ENCODE measurements at regions not wholly inside any gene's neighbourhood (a gene's known extent, or its start where the extent isn't known, plus 50 kb on each side); places are given as distances from the start of the nearest gene placed in this dataset.
"Not testable (repeated sequence)": the region's sequence is repeated elsewhere in the genome, so short reads cannot be mapped to it uniquely, and the experiment has no call there.

DNA sequence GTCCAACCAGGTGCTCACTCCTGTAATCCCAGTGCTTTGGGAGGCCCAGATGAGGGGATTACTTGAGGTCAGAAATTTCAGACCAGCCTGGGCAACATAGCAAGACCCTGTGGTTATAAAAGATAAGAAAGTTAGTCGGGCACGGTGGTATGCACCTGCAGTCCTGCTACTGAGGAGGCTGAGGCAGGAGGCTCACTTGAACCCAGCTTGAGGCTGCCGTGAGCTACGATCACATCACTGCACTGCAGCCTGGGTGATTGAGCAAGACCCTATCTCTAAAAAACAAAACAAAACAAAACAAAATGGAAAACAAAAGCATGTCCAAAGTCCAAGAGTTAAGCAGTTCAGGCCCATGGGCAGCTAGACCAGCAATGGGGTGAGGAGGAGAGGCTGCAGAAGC, 143.2 kb downstream of the IRX5 start:
- no peak for DNase-seq

DNA sequence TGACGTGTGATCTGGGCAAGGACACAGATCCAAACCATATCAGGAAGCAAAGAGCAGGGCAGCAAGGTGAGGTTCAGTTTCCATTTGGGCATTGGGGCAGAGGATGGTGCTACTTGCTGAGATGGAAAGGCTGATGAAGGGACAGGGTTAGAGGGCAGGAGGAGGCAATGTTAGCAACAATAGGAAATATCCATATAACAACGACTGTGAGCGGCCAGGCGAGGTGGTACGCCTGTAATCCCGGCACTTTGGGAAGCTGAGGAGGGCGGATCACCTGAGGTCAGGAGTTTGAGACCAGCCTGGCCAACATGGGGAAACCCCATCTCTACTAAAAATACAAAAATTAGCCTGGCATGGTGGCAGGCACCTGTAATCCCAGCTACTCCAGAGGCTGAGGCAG, 144.5 kb downstream of the IRX5 start:
- not testable (repeated sequence) for DNase-seq

DNA sequence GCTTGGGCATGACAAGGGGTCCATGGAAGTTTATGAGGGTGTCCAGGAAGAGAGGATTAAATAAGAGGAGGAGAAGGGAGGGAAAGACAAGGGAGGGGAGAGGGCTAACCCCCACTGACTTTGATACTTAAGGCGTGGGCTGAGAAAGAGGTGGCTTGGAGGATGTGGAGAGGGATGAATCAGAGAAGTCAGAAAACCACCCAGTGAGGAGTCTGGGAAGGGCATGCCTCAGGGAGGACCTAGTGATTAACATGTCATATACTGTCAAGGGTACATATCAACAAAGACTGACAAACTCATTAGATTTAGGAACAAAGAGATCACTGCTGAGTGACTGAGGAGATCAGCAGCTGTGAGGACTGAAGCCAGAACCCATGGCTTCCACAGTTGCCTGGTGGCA, 145.4 kb downstream of the IRX5 start:
- no peak for DNase-seq

DNA sequence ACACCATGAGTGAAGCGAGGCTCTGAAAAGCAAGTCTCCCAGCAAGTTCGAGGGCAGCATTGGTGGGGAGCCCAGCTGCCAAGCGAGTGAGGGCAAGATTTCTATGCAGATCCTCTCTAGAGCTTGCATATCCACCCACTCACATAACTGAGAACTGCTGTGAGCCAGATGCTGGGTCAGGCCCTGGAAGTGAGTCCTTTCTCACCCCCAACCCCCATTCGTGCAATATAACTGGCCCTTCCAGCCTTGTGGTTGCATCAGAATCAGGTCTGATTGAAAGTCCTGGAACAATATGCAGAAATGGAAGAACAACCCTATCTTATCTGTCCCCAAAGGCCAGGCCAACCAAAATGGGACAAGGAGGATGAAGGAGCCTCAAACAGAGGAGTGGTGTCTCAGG, 146.6 kb downstream of the IRX5 start:
- no peak for DNase-seq

DNA sequence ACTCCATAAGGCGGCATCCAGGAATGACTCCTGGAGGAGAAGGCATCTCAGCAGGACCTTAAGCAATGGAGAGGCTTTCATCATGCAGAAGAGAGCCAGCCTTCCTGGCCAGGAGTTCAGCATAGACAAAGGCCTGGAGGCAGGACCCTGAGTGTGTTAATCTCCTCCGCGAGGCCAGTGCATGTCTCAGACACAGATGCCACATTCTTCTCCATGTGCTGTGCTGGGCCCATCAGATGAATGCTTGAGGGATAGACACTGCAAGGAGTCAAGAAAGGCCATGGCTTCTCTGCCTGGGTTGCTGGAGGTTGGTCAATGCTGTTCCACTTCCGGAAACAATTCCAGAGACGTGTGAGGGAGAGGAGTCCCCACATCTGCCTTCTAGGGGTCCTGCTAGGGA, 147.5 kb downstream of the IRX5 start:
- DNase-seq: no peak

DNA sequence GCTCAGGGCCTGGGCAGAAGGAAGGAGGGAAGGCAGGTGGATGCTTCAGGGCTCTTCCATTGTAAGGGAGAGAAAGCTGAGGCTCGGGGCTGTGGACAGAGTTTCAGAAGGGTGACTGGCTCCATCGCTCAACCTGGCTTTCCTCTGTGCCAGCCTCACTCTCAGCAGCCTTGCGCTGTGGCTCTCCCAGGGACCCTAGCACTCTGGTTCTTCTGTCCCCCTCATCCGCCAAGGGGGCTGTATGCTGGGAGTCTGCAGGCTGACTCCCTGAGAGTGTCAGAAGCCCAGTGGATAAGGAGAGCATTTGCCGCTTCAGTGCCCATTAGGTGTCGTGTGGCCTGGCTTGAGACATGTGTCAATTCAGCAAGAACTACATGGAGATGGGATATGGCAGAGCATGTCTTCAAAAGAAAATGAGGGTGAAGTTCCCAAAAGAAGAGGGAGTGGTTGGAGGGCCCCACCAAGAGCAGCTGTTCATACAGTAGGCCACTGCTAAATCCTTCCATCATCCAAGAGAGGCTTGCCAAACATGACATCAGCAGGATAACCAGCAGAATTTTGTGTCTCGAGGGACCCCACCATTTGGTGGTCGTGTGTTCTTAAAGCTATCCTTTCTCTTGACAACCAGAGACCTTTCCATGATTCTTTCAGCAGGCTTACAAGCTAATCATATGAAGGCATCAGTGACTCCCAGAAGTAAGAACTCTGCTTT, 148.2 kb downstream of the IRX5 start:
- no peak for DNase-seq

DNA sequence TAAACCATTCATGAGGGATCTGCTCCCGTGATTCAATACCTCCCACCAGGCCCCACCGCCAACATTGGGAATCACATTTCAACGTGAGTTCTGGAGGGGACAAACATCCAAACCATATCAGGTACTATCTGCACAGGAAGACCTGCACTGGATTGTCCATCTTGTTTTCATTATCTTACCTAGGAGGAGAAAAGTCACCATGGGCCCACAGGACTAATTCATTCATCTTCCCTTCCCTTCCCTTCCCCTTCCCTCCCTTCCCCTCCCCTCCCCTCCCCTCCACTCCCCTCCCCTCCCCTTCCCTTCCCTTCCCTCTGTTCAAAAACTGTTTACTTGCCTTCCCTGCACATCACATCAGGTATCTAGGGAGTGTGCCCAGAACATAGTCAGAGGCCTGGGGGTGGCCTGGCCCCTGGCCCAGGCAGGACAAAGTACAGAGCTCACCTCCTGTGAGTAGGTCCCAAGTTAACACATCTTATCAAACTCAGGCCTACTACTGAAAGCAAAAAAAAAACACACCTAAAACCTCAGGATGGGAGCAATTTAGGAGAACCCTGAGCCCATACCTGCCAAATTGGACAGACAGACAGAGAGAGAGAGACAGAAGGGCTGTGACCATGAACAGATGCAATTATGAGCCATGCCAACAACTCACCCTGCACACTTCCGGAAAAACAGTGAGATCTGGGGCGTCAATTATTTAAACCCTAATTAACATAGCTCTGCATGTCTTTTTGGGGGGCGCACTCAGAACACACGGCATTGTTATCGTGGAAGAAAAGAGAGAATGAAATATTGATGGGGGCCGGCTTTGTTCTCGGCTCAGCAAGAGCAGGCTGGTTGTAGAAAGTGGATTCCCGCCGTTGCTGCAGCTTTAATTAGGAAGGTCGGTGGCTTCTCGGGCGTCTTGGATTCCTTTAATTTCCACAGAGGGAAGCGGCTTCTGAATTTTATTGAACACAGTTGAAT, 151.2 kb downstream of the IRX5 start:
- DNase-seq: no peak

DNA sequence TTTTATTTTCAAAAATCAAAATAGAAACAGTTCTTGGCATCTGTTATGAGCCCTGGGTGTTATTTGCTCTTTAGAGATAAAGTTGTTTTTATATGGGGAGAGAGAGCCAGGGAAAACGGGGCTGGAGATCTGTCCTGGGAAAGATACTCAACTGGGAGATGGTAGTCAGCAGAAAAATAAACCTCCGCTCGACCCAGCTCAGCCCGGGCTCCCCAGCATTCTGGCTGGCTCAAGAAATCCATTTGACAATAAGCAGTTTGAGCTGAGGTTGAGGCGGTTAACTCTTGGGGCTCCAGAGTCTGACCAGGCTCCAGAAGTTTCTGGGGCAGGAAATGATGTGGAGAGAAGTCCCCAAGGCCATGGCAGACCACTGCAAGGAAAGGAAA, 151.9 kb downstream of the IRX5 start:
- DNase-seq: no peak

DNA sequence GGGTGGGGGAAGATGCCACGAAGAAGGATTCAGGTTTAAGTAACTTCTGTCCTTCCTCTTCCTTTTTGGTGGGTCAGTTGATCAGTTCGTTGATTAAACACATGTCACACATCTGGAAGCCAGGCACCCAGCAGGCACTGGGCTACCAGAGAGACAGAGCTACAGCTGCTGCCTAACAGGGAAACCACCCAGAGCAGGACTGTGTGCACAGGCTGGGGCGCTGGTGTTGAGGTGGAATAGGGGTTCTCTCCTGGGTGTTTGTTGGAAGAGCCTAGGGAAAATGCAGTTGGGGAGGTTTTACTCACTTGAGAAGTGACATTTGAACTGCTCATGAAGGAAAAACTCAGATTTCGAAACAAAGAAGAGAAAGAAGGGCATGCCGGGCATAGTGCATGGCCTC, 152.4 kb downstream of the IRX5 start:
- DNase-seq: no peak

DNA sequence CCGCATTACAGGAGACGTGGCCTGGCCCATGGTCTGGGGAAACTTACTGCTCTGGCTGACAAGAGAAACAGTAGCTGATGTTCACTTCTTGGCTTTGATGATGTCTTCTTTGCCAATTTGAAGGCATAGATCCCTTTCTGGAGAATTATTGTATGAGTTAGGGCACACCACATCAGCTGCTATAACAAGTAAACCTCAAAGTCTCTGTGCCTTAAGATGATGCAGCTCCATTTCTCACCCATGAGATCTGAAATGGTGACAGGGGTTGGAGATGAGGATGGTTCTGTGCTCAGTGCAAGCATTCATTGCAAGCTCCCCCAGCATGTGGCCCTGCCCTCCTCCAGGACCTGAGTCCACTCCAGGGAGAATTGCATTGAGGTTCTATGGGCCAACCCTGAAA, 157.4 kb downstream of the IRX5 start:
- DNase-seq: no peak

DNA sequence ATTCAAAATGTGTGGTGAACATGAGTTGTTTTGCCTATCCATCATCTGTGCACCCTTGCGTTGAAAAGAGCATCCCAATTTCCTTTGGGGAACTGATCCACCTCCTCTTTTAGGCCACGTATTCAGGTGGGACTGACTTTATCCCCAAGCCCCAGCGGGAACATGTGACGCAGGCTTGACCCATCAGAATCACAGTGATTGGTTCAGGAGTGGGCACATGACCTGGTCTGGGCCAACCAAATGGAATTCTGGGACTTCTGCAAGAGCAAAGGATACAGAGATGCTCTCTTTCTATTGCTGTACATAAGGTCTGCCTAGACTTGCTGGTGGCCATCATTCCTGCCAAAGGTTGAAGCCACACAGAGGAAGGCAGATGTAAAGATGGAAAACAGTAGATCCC, 158.9 kb downstream of the IRX5 start:
- DNase-seq: no peak

DNA sequence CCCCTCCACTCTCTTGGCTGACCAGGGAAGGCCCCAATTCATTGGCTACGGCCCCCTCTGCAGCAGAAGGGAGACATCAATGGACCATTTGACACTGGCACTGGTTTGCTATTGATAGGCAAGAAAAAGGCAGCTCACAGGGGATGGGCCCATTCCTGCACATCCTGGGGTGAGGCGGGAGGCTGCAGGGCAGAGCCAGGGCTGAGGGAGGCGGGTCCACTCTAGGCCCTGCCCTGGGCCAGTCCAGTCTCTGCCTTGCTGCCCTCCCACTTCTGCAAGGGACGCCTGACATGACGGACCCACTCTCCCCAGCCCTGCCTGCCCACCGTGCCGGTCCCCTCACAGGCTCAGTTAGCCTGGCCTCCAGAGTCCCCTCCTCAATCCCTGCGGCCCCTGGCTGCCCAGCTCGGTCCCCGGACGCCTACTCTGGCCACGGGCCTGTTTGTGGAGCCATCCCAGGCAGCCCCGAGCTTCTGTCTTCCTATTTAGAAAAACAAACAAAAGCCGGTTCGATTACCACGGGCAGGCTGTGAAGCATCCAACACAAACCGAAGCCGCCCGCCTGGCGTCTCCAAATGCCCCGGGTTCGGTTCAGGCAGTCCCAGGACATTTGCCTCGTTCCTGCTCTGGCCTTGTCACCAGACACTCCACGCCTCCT, 160.7 kb downstream of the IRX5 start:
- DNase-seq: no peak

DNA sequence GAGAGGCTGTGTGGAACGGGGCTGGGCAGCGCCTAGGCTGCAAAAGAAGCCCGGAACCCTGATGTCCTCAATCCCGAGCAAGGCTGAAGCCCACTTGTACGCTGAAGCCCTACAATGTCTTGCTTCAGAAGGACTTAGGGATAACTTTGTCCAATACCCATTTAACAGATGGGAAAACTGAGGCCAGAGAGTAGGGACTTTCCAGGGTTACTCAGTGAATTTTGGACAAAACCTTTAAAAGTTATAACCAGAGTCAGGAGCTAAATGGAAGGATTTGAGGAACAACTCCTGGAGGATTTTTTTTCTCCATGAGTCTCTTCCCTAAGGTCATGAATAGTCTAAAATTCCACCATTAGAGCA, 161.2 kb downstream of the IRX5 start:
- DNase-seq: no peak

DNA sequence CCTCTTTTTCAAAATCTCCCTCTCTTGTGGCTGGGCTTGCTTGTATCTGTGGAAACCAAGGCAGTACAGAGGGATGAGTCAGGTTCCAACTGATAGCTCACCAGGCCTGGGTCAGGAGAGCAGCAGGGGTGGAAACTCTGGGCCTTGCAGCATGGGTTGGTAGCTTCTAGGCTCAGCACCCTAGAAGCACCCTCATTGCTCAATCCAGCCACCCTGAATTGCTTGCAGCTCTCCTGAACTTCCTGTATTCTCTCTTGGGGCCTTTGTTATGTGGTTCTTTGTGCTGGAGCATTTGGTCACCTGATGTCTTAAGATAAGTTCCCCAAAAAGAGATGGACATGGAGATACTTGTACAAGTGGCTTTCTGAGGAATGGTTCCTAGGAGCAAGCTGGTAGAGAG, 169.4 kb downstream of the IRX5 start:
- no peak for DNase-seq

DNA sequence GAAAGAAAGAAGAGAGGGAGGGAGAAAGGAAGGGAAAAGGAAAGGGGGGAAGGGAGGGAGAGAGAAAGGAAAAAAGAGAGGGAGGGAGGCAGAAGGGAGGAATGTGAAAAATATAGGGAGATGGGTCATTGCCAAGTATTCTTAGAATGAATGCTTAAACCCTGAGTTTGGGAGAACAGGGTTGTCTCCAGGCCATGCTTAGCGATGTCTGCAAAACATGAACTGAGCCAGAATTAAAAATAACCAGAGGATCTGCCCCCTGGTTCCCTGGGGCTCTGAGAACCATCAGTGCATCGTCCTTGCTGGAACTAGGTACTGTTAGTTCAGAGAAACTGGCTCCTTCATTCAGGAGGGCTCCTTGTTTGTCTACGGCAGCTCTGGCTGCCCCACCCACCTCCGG, 170.4 kb downstream of the IRX5 start:
- DNase-seq: no peak

DNA sequence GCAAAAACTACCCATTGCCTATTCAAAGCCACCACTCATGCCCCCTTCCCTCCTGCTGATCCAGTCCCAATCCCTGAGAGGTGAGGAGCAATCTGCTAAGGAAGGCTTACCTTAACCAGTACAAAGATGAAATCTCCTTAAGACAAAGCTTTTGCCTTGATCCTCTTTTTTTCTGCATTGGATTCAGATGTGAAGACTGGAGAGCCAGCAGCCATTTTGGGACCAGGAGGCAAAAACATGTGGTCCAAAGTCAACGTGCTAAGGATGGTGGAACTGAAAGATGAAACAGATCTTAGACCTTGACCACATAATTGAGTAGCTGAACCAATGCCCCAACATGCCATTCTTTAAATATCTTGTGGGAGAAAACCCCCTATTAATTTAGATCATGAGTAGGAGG, 171.4 kb downstream of the IRX5 start:
- DNase-seq: no peak

DNA sequence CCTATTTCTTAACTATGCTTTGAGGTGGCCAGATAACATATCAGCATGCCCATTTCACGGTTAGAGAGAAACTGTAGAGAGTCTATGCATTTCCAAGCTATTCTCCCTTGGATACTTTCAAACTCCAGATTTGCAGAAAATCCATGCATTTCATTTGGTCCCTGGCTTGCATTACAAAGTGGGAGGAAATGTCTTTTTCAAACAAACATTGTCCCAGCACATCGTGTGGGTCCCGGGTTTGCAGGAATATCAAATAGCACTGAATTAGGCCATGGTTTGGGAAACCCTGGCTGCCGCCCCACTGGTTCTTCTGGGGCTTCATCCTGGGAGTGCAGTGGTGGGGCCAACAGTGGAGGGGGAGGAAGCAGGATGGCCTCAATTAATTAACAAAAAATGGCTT, 171.9 kb downstream of the IRX5 start:
- no peak for DNase-seq

DNA sequence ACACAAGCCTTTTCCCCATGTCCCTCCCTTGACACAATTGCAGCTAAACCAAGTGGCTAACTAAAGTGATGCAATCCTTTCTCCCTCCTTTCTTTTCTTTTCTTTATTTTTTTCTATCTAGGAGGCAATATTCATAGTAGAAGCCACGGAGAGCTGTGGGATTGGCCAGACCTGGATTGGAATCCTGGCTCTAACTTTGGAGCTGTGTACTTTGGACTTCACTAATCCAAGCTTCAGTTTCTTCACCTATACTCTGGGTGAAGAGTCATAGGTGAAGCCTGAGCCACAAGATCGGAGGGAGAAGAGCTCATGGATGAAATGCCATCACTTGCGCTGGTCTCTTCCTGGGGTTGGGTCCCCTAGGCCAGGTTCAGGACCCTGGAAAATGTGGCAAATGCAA, 177.2 kb downstream of the IRX5 start:
- DNase-seq: no peak

DNA sequence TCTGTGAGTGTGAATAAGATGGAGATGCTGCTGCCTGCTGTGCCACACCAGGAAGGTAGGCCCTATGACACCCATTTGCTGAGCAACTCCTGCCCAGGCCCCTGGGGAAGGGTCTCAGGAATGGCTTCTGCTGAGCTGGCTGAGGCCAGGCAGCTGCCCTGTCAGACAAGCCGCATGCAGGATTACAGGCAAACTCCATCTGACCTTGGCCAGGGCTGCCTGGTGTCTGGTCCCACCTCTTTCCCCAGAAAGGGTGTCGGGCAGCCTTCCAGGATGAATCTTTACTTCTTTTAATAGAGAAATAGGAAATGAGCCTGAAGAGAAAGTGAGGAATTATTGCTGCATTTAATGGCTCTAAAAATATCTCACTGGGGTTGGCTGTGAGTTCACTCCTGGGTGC, 182.5 kb downstream of the IRX5 start:
- no peak for DNase-seq

DNA sequence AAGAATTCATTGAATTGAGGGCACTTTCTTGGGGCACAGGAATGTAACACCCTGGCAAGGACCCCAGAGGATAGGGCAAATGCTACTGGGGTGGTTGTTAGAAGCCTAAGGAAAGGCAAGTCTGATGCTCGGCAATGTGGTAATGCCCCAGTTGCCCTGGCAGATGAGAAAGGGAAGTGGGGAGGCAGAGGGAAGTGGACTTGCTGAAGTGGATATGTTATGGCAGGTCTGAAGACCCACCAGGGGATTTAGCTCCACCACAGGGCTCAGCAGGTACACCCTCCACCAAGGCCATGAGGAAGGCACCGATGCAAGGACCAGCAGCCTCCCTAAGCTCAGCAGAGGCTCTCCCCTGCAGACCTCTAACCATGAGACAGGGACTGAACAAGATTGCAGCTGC, 184.8 kb downstream of the IRX5 start:
- DNase-seq: no peak

DNA sequence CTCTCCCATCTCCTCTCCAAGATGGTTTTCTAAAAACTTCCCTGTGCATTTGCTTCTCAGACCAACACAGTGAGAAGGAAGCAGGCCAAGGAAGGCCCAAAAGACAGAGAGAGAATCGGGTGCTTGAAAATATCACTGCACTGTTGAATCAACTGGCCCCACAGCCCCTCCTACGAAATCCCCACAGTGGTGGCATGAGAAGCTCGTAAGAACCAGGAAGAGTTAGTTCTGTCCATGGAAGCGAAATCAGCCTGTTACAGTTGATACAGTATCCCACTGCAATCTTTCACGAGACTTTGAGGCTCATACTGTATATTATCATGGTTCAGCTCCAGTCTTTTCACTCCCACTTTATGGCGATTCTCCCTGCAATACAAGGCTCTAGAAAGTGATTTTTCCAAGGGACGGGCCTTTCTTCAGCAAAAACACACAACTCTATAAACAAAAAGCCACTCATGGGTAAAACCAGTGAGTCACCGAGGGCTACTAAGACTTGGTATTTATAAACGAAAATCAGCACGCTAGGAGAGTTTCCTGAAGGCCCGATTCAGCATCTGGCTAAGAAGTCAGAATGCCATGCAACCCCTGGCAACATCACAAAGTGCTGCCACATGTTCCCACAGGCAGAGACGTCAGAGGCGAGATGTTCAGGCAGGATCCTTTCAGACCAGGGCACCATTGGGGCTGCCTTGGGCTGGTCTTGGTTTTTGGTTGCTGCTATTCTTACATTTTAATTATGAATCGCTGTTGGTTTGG, 185.7 kb downstream of the IRX5 start:
- DNase-seq: peak; percentile 65

DNA sequence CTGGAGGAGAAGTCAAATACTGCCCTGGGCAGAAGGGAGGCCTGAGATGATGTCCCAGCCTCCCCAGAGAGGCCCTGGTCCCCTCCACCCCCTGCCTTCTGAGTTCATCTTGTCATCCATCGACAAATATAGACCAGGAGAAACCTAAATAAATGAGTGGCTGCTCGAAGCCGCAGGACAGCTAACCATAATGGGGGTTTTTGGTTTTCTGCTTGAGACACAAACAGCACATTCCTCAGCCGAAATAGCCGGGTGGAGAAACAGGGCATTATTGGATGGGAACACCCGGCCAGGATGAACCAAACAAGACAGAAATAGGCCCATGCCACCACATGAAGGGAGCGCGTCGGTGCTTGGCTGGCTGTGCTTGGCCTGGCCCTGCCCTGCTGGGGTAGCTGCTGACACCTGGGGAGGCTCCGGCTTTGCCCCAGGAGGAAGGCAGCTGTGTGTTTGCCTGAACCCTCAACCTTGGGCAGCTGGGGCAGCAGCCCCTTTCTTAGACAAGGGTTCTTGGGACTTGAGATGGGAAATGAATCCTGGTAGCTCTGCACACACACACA, 188.1 kb downstream of the IRX5 start:
- no peak for DNase-seq

DNA sequence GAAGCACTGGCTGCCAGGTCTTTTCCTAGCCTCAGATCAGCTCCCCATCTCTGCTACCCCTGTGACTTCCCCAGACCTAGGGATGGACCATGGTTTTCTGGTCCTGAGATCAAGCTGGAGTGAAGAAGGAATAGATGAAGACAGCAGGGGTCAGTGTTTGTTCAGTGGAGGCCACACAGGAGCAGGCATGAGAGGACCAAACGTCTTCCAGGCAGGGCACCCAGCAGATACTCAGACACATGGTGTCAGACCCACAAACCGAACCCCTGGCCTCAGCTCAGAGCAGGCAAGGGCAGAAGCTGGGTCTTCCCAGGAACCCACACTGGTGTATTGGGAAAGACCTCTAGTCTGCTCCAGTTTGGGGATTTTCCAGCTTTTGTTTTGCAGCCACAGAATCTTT, 189.7 kb downstream of the IRX5 start:
- no peak for DNase-seq

Measured in fibroblast of skin of right quadriceps (primary cell).